ENCODE measurements at regions not wholly inside any gene's neighbourhood (a gene's known extent, or its start where the extent isn't known, plus 50 kb on each side); places are given as distances from the start of the nearest gene placed in this dataset.

DNA sequence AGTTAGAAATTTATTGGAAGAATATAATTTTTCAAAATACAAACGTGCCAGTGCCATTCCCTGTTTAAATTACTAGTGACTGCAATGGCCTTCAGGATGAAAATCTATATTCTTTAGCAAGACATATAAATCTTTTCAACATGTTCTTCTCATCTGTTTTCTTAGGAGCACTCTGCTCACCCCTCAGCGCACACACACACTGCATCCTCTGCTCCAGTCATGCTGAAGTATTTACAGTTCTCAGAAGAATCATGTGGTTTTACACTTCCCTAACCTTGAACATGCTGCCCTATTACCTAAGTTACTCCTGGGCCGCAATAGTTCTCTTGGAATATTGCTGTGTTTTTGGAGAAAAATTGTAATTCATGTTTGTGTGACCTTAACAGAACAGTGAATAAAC is 820.6 kb downstream of the CDH8 start:
- CTCF ChIA-PET, result no interaction called here
- 36% methylated on average over 1 of the region's 3 CpGs for WGBS (ENCODE audit: insufficient coverage)

GRCh38 chr16:61214780-61215179 is 821.5 kb downstream of the CDH8 start:
- WGBS (ENCODE audit: insufficient coverage), result 100% methylated on average over 3 of the region's 3 CpGs

More for the DNA sequence above, 820.6 kb downstream of the CDH8 start:
- POLR2A ChIA-PET, result no interaction called here
- Histone ChIP-seq H3K4me1 (ENCODE audit: control extremely low read depth in 1 of 4, control insufficient read depth in 4 of 4, insufficient read depth in 4 of 4, low read length in 3 of 4) (no peaks in the 10 kb centered on the region), H3K36me3 (ENCODE audit: control insufficient read depth in 4 of 4, insufficient read depth in 4 of 4, low read length in 3 of 4) (no peaks in the 10 kb centered on the region), H3K9me3 (ENCODE audit: control extremely low read depth in 1 of 5, control insufficient read depth in 4 of 5, insufficient read depth in 2 of 5, low read depth in 1 of 5, low read length in 4 of 5) (no peaks in the 10 kb centered on the region), H3K27ac (ENCODE audit: insufficient read depth in 1 of 2, low read depth in 1 of 2, low read length in 2 of 2, poor library complexity in 1 of 2, severe bottlenecking in 2 of 2) (no peak overlapping the region), H3K27me3 (replicated peaks in 2 of 5; ENCODE audit: control insufficient read depth in 4 of 5, insufficient read depth in 5 of 5, low read length in 4 of 5) (no peaks in the 10 kb centered on the region), H3K4me3 (ENCODE audit: control insufficient read depth in 1 of 7, extremely low read depth in 1 of 7, insufficient read depth in 4 of 7, low read depth in 2 of 7, low read length in 6 of 7) (no peak overlapping the region)
- no peak for DNase-seq

GRCh38 chr16:61210076-61210475 is 826.2 kb downstream of the CDH8 start:
- no peak for DNase-seq
- Histone ChIP-seq H3K9me3 (ENCODE audit: control extremely low read depth in 1 of 5, control insufficient read depth in 4 of 5, insufficient read depth in 2 of 5, low read depth in 1 of 5, low read length in 4 of 5) (no peaks in the 10 kb centered on the region), H3K27ac (ENCODE audit: insufficient read depth in 1 of 2, low read depth in 1 of 2, low read length in 2 of 2, poor library complexity in 1 of 2, severe bottlenecking in 2 of 2) (no peak overlapping the region), H3K36me3 (ENCODE audit: control insufficient read depth in 4 of 4, insufficient read depth in 4 of 4, low read length in 3 of 4) (no peaks in the 10 kb centered on the region), H3K4me3 (ENCODE audit: control insufficient read depth in 1 of 7, extremely low read depth in 1 of 7, insufficient read depth in 4 of 7, low read depth in 2 of 7, low read length in 6 of 7) (no peak overlapping the region), H3K27me3 (replicated peaks in 2 of 5; ENCODE audit: control insufficient read depth in 4 of 5, insufficient read depth in 5 of 5, low read length in 4 of 5) (no peaks in the 10 kb centered on the region), H3K4me1 (ENCODE audit: control extremely low read depth in 1 of 4, control insufficient read depth in 4 of 4, insufficient read depth in 4 of 4, low read length in 3 of 4) (no peaks in the 10 kb centered on the region)
- ChIA-PET POLR2A (no interaction called here), CTCF (no interaction called here)

More at GRCh38 chr16:61214780-61215179, 821.5 kb downstream of the CDH8 start:
- ChIA-PET CTCF (no interaction called here), POLR2A (no interaction called here)
- H3K4me3 ChIP-seq (ENCODE audit: control insufficient read depth in 1 of 7, extremely low read depth in 1 of 7, insufficient read depth in 4 of 7, low read depth in 2 of 7, low read length in 6 of 7), result no peak overlapping the region
- no peak overlapping the region for H3K27ac ChIP-seq (ENCODE audit: insufficient read depth in 1 of 2, low read depth in 1 of 2, low read length in 2 of 2, poor library complexity in 1 of 2, severe bottlenecking in 2 of 2)
- no peaks in the 10 kb centered on the region for H3K4me1 ChIP-seq (ENCODE audit: control extremely low read depth in 1 of 4, control insufficient read depth in 4 of 4, insufficient read depth in 4 of 4, low read length in 3 of 4)
- H3K27me3 ChIP-seq (replicated peaks in 2 of 5; ENCODE audit: control insufficient read depth in 4 of 5, insufficient read depth in 5 of 5, low read length in 4 of 5), result no peaks in the 10 kb centered on the region
- no peaks in the 10 kb centered on the region for H3K36me3 ChIP-seq (ENCODE audit: control insufficient read depth in 4 of 4, insufficient read depth in 4 of 4, low read length in 3 of 4)
- H3K9me3 ChIP-seq (ENCODE audit: control extremely low read depth in 1 of 5, control insufficient read depth in 4 of 5, insufficient read depth in 2 of 5, low read depth in 1 of 5, low read length in 4 of 5), result no peaks in the 10 kb centered on the region
- DNase-seq, result no peak

GRCh38 chr16:61195006-61195405 is 841.2 kb downstream of the CDH8 start:
- Histone ChIP-seq H3K27me3 (replicated peaks in 2 of 5; ENCODE audit: control insufficient read depth in 4 of 5, insufficient read depth in 5 of 5, low read length in 4 of 5) (no peaks in the 10 kb centered on the region), H3K9me3 (ENCODE audit: control extremely low read depth in 1 of 5, control insufficient read depth in 4 of 5, insufficient read depth in 2 of 5, low read depth in 1 of 5, low read length in 4 of 5) (peaks cover 0 to 1% (median 0%) of the 10 kb centered on the region in 5 experiments), H3K4me1 (ENCODE audit: control extremely low read depth in 1 of 4, control insufficient read depth in 4 of 4, insufficient read depth in 4 of 4, low read length in 3 of 4) (no peaks in the 10 kb centered on the region), H3K36me3 (ENCODE audit: control insufficient read depth in 4 of 4, insufficient read depth in 4 of 4, low read length in 3 of 4) (no peaks in the 10 kb centered on the region), H3K4me3 (ENCODE audit: control insufficient read depth in 1 of 7, extremely low read depth in 1 of 7, insufficient read depth in 4 of 7, low read depth in 2 of 7, low read length in 6 of 7) (no peak overlapping the region), H3K27ac (ENCODE audit: insufficient read depth in 1 of 2, low read depth in 1 of 2, low read length in 2 of 2, poor library complexity in 1 of 2, severe bottlenecking in 2 of 2) (no peak overlapping the region)
- ChIA-PET POLR2A (no interaction called here), CTCF (no interaction called here)
- no peak for DNase-seq

- Histone ChIP-seq H3K27ac (ENCODE audit: insufficient read depth in 1 of 2, low read depth in 1 of 2, low read length in 2 of 2, poor library complexity in 1 of 2, severe bottlenecking in 2 of 2) (no peak overlapping the region), H3K4me1 (ENCODE audit: control extremely low read depth in 1 of 4, control insufficient read depth in 4 of 4, insufficient read depth in 4 of 4, low read length in 3 of 4) (no peaks in the 10 kb centered on the region), H3K9me3 (ENCODE audit: control extremely low read depth in 1 of 5, control insufficient read depth in 4 of 5, insufficient read depth in 2 of 5, low read depth in 1 of 5, low read length in 4 of 5) (peaks cover 0 to 1% (median 0%) of the 10 kb centered on the region in 5 experiments), H3K4me3 (ENCODE audit: control insufficient read depth in 1 of 7, extremely low read depth in 1 of 7, insufficient read depth in 4 of 7, low read depth in 2 of 7, low read length in 6 of 7) (no peak overlapping the region), H3K36me3 (ENCODE audit: control insufficient read depth in 4 of 4, insufficient read depth in 4 of 4, low read length in 3 of 4) (no peaks in the 10 kb centered on the region), H3K27me3 (replicated peaks in 2 of 5; ENCODE audit: control insufficient read depth in 4 of 5, insufficient read depth in 5 of 5, low read length in 4 of 5) (no peaks in the 10 kb centered on the region)
- ChIA-PET POLR2A (no interaction called here), CTCF (no interaction called here)
- DNase-seq, result no peak
Measured at GRCh38 chr16:61194573-61194972, 841.7 kb downstream of the CDH8 start.

DNA sequence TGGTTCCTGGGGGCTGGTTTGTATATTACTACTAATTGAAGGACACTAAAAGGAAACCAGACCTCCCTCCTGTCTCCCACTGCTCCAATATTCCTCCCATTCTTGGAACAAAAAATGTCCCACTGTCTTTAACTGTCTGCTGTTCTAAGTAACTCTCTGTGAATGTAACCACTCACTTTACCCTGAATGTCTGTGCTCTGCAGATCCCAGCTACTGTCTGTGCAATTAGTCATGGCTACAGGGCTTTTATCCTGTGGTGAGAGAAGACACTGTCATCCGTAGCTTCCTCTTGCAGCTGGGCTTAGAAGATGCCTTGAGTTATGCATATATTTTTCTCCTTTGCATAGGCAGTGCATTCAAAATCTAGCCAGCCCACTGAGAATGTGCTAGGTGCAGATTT is 853.8 kb downstream of the CDH8 start:
- no CpG with 5 or more reads among the region's 1 CpG for WGBS (ENCODE audit: insufficient coverage)
- H3K36me3 ChIP-seq (ENCODE audit: control insufficient read depth in 4 of 4, insufficient read depth in 4 of 4, low read length in 3 of 4), result no peaks in the 10 kb centered on the region
- ChIA-PET CTCF (no interaction called here), POLR2A (no interaction called here)
- no peaks in the 10 kb centered on the region for H3K9me3 ChIP-seq (ENCODE audit: control extremely low read depth in 1 of 5, control insufficient read depth in 4 of 5, insufficient read depth in 2 of 5, low read depth in 1 of 5, low read length in 4 of 5)
- no peak overlapping the region for H3K4me3 ChIP-seq (ENCODE audit: control insufficient read depth in 1 of 7, extremely low read depth in 1 of 7, insufficient read depth in 4 of 7, low read depth in 2 of 7, low read length in 6 of 7)
- H3K4me1 ChIP-seq (ENCODE audit: control extremely low read depth in 1 of 4, control insufficient read depth in 4 of 4, insufficient read depth in 4 of 4, low read length in 3 of 4), result no peaks in the 10 kb centered on the region
- no peak for DNase-seq
- H3K27me3 ChIP-seq (replicated peaks in 2 of 5; ENCODE audit: control insufficient read depth in 4 of 5, insufficient read depth in 5 of 5, low read length in 4 of 5), result no peaks in the 10 kb centered on the region
- H3K27ac ChIP-seq (ENCODE audit: insufficient read depth in 1 of 2, low read depth in 1 of 2, low read length in 2 of 2, poor library complexity in 1 of 2, severe bottlenecking in 2 of 2), result no peak overlapping the region

DNA sequence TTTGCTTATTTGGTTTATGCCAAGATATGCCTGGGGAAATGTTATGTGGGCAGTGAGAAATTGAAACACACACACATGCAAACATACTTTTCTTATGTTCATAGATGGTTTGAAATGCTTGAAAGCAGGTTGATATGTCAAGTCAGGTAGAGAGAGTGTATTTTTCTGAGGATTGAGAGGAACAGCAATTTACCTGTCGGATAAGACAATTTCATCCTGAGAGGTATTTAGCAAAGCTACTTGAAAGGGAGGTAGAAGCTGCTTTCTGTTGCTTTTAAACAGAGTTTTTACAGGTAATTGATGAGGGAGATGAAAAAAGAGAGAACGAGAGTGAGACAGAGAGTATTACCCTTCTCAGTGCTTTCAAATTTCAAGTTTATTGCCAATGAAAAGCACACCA is 854.3 kb downstream of the CDH8 start:
- Histone ChIP-seq H3K27me3 (replicated peaks in 2 of 5; ENCODE audit: control insufficient read depth in 4 of 5, insufficient read depth in 5 of 5, low read length in 4 of 5) (no peaks in the 10 kb centered on the region), H3K27ac (ENCODE audit: insufficient read depth in 1 of 2, low read depth in 1 of 2, low read length in 2 of 2, poor library complexity in 1 of 2, severe bottlenecking in 2 of 2) (no peak overlapping the region), H3K9me3 (ENCODE audit: control extremely low read depth in 1 of 5, control insufficient read depth in 4 of 5, insufficient read depth in 2 of 5, low read depth in 1 of 5, low read length in 4 of 5) (no peaks in the 10 kb centered on the region), H3K36me3 (ENCODE audit: control insufficient read depth in 4 of 4, insufficient read depth in 4 of 4, low read length in 3 of 4) (no peaks in the 10 kb centered on the region), H3K4me3 (ENCODE audit: control insufficient read depth in 1 of 7, extremely low read depth in 1 of 7, insufficient read depth in 4 of 7, low read depth in 2 of 7, low read length in 6 of 7) (no peak overlapping the region), H3K4me1 (ENCODE audit: control extremely low read depth in 1 of 4, control insufficient read depth in 4 of 4, insufficient read depth in 4 of 4, low read length in 3 of 4) (no peaks in the 10 kb centered on the region)
- ChIA-PET POLR2A (no interaction called here), CTCF (no interaction called here)
- no peak for DNase-seq
- WGBS (ENCODE audit: insufficient coverage), result 88% methylated on average over 1 of the region's 2 CpGs

DNA sequence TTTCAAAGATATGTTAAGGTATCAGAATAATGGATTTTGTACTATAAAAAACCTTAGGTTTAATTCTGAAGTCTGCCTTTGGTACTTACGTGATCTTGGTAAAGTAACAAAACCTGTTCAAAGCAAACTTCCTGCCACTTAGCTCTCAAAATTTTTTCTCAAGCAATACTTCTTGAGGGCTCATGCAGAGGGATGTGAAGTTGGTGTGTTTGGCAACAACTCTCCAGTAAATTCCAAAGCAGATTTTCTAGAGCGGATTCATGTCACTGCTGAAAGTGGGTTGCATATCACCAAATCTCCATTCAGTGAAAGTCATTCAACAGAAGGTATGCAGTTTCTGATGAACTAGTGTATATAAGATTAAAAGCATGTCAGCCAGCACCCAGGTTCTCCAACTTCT is 856.7 kb downstream of the CDH8 start:
- DNase-seq, result no peak
- ChIA-PET CTCF (no interaction called here), POLR2A (interaction anchor here (0.6 kb wide), 1 partner anchor 957 kb away, joined by 3 read pairs; no protein-coding TSS in a partner anchor)
- H3K27me3 ChIP-seq (replicated peaks in 2 of 5; ENCODE audit: control insufficient read depth in 4 of 5, insufficient read depth in 5 of 5, low read length in 4 of 5), result no peaks in the 10 kb centered on the region
- no peak overlapping the region for H3K4me3 ChIP-seq (ENCODE audit: control insufficient read depth in 1 of 7, extremely low read depth in 1 of 7, insufficient read depth in 4 of 7, low read depth in 2 of 7, low read length in 6 of 7)
- no peaks in the 10 kb centered on the region for H3K36me3 ChIP-seq (ENCODE audit: control insufficient read depth in 4 of 4, insufficient read depth in 4 of 4, low read length in 3 of 4)
- no peaks in the 10 kb centered on the region for H3K9me3 ChIP-seq (ENCODE audit: control extremely low read depth in 1 of 5, control insufficient read depth in 4 of 5, insufficient read depth in 2 of 5, low read depth in 1 of 5, low read length in 4 of 5)
- H3K27ac ChIP-seq (ENCODE audit: insufficient read depth in 1 of 2, low read depth in 1 of 2, low read length in 2 of 2, poor library complexity in 1 of 2, severe bottlenecking in 2 of 2), result no peak overlapping the region
- WGBS (ENCODE audit: insufficient coverage), result no CpG with 5 or more reads among the region's 2 CpGs
- H3K4me1 ChIP-seq (ENCODE audit: control extremely low read depth in 1 of 4, control insufficient read depth in 4 of 4, insufficient read depth in 4 of 4, low read length in 3 of 4), result no peaks in the 10 kb centered on the region

Data from common myeloid progenitor, CD34-positive (primary cell).